RPMI7951 (cell line): ENCODE measurements at regions not wholly inside any gene's neighbourhood (a gene's known extent, or its start where the extent isn't known, plus 50 kb on each side); places are given as distances from the start of the nearest gene placed in this dataset.
"Not testable (repeated sequence)": the region's sequence is repeated elsewhere in the genome, so short reads cannot be mapped to it uniquely, and the experiment has no call there.

Experiments used
- DNase-seq: peaks from one replicate; pipeline ENCODE4 v3.0.0-alpha.2; 2012; ENCODE audit warnings: low read depth

- DNase-seq = no peak
These were observed 145.6 kb upstream of the ABI3BP start for GRCh38 chr3:101138817-101139216.

- no peak for DNase-seq
These were observed 141.1 kb upstream of the ABI3BP start for GRCh38 chr3:101134331-101134730.

GRCh38 chr3:101133652-101134051, 140.4 kb upstream of the ABI3BP start:
- peak; percentile 6 for DNase-seq

GRCh38 chr3:101133197-101133596, 140.0 kb upstream of the ABI3BP start:
- DNase-seq = not testable (repeated sequence)

- DNase-seq = no peak
These were observed 138.5 kb upstream of the ABI3BP start for GRCh38 chr3:101131767-101132166.

- DNase-seq = peak; percentile 8
These were observed 135.6 kb upstream of the ABI3BP start for GRCh38 chr3:101128786-101129185.

GRCh38 chr3:101128001-101128400, 134.8 kb upstream of the ABI3BP start:
- no peak for DNase-seq

GRCh38 chr3:101124125-101124524, 130.9 kb upstream of the ABI3BP start:
- no peak for DNase-seq

- no peak for DNase-seq
These were observed 129.9 kb upstream of the ABI3BP start for GRCh38 chr3:101123081-101123480.

GRCh38 chr3:101122681-101123080, 129.5 kb upstream of the ABI3BP start:
- no peak for DNase-seq

- no peak for DNase-seq
These were observed 126.8 kb upstream of the ABI3BP start for GRCh38 chr3:101120039-101120438.

- DNase-seq = peak; percentile 31
These were observed 126.3 kb upstream of the ABI3BP start for GRCh38 chr3:101119535-101119934.

GRCh38 chr3:101117980-101118379, 124.8 kb upstream of the ABI3BP start:
- no peak for DNase-seq

- DNase-seq = no peak
These were observed 124.2 kb upstream of the ABI3BP start for GRCh38 chr3:101117465-101117864.

GRCh38 chr3:101110295-101110694, 117.1 kb upstream of the ABI3BP start:
- not testable (repeated sequence) for DNase-seq

GRCh38 chr3:101104321-101104720, 111.1 kb upstream of the ABI3BP start:
- no peak for DNase-seq

- DNase-seq = no peak
These were observed 109.6 kb upstream of the ABI3BP start for GRCh38 chr3:101102678-101103296.

GRCh38 chr3:101100361-101101009, 107.3 kb upstream of the ABI3BP start:
- no peak for DNase-seq

GRCh38 chr3:101099791-101100190, 106.6 kb upstream of the ABI3BP start:
- DNase-seq = peak; percentile 12

GRCh38 chr3:101096444-101096843, 103.2 kb upstream of the ABI3BP start:
- DNase-seq = no peak

- no peak for DNase-seq
These were observed 102.6 kb upstream of the ABI3BP start for GRCh38 chr3:101095693-101096430.

- DNase-seq = peak; percentile 14
These were observed 98.3 kb upstream of the ABI3BP start for GRCh38 chr3:101091489-101091888.

- no peak for DNase-seq
These were observed 92.5 kb upstream of the ABI3BP start for GRCh38 chr3:101085752-101086151.
